H9 (cell line): ENCODE measurements at regions not wholly inside any gene's neighbourhood (a gene's known extent, or its start where the extent isn't known, plus 50 kb on each side); places are given as distances from the start of the nearest gene placed in this dataset.

Experiments used
- DNase-seq: peaks from one replicate; pipeline ENCODE4 v3.0.0-alpha.2; 2017
- H2AFZ ChIP-seq: one replicate; pipeline ENCODE4 v1.6.1; 2013; ENCODE audit warnings: mild to moderate bottlenecking, low read length, control low read depth, moderate library complexity
- H2AK5ac ChIP-seq: 2 replicates; pipeline ENCODE4 v1.6.1; 2013; ENCODE audit warnings: low read length, control low read depth, mixed read lengths; ENCODE audit not compliant: insufficient read length
- H2BK120ac ChIP-seq: one replicate; pipeline ENCODE4 v1.6.1; 2013; ENCODE audit warnings: low read depth, mild to moderate bottlenecking, low read length, control low read depth, inconsistent platforms; ENCODE audit not compliant: poor library complexity, severe bottlenecking
- H2BK12ac ChIP-seq: 2 replicates; pipeline ENCODE4 v1.6.1; 2013; ENCODE audit warnings: low read length, control low read depth, mixed read lengths, low read depth; ENCODE audit not compliant: insufficient read length
- H2BK15ac ChIP-seq: 2 replicates; pipeline ENCODE4 v1.6.1; 2013; ENCODE audit warnings: low read depth, low read length, control low read depth
- H2BK20ac ChIP-seq: one replicate; pipeline ENCODE4 v1.6.1; 2013; ENCODE audit warnings: low read depth, mild to moderate bottlenecking, low read length, control low read depth, inconsistent platforms; ENCODE audit not compliant: poor library complexity, severe bottlenecking
- H2BK5ac ChIP-seq: 2 replicates; pipeline ENCODE4 v1.6.1; 2013; ENCODE audit warnings: low read length, control low read depth, mixed read lengths; ENCODE audit not compliant: insufficient read length
- H3K14ac ChIP-seq: 2 replicates; pipeline ENCODE4 v1.6.1; 2013; ENCODE audit warnings: low read length, control low read depth; ENCODE audit not compliant: insufficient read depth
- H3K18ac ChIP-seq: 2 replicates; pipeline ENCODE4 v1.6.1; 2013; ENCODE audit warnings: low read depth, mild to moderate bottlenecking, mixed read lengths, low read length, control low read depth; ENCODE audit not compliant: insufficient read length
- H3K23ac ChIP-seq: 2 replicates; pipeline ENCODE4 v1.6.1; 2013; ENCODE audit warnings: low read length, control low read depth, mixed read lengths, low read depth; ENCODE audit not compliant: insufficient read length
- H3K23me2 ChIP-seq: 2 replicates; pipeline ENCODE4 v1.6.1; 2013; ENCODE audit warnings: low read depth, mild to moderate bottlenecking, mixed read lengths, low read length, control low read depth; ENCODE audit not compliant: insufficient read length, poor library complexity, severe bottlenecking
- H3K27ac ChIP-seq: 2 replicates; pipeline ENCODE4 v1.5.1; 2013; ENCODE audit warnings: low read length, control low read depth, mixed read lengths, low read depth; ENCODE audit not compliant: insufficient read length
- H3K27me3 ChIP-seq: 2 replicates; pipeline ENCODE4 v1.6.1; 2013; ENCODE audit warnings: low read length, control low read depth, inconsistent platforms; ENCODE audit not compliant: insufficient read depth
- H3K4ac ChIP-seq: 2 replicates; pipeline ENCODE4 v1.6.1; 2013; ENCODE audit warnings: low read depth, mild to moderate bottlenecking, control low read depth, inconsistent platforms, low read length, moderate library complexity
- H3K4me1 ChIP-seq: 2 replicates; pipeline ENCODE4 v1.6.1; 2013; ENCODE audit warnings: low read length, control low read depth, inconsistent platforms; ENCODE audit not compliant: insufficient read depth
- H3K4me2 ChIP-seq: 2 replicates; pipeline ENCODE4 v1.6.1; 2013; ENCODE audit warnings: low read length, control low read depth, mixed read lengths; ENCODE audit not compliant: insufficient read length, insufficient read depth
- H3K56ac ChIP-seq: 2 replicates; pipeline ENCODE4 v1.6.1; 2013; ENCODE audit warnings: low read depth, mild to moderate bottlenecking, mixed read lengths, low read length, control low read depth; ENCODE audit not compliant: insufficient read length
- H3K79me1 ChIP-seq: 2 replicates; pipeline ENCODE4 v1.6.1; 2013; ENCODE audit warnings: low read depth, mild to moderate bottlenecking, moderate library complexity, low read length, control low read depth, inconsistent platforms; ENCODE audit not compliant: insufficient read depth, poor library complexity, severe bottlenecking
- H3K79me2 ChIP-seq: 2 replicates; pipeline ENCODE4 v1.6.1; 2013; ENCODE audit warnings: low read length, control low read depth, inconsistent platforms; ENCODE audit not compliant: insufficient read depth
- H3K9ac ChIP-seq: 2 replicates; pipeline ENCODE4 v1.6.1; 2013; ENCODE audit warnings: low read length, control low read depth, mixed read lengths; ENCODE audit not compliant: insufficient read length; ENCODE audit errors: extremely low read depth
- H3K9me3 ChIP-seq: one replicate; pipeline ENCODE4 v1.6.1; 2013; ENCODE audit warnings: low read depth, low read length, inconsistent platforms; ENCODE audit not compliant: control insufficient read depth
- H3T11ph ChIP-seq: one replicate; pipeline ENCODE4 v1.6.1; 2013; ENCODE audit warnings: mild to moderate bottlenecking, low read length, control low read depth, inconsistent platforms
- H4K20me1 ChIP-seq: one replicate; pipeline ENCODE4 v1.6.1; 2013; ENCODE audit not compliant: control insufficient read depth, insufficient read length, insufficient read depth
- H4K5ac ChIP-seq: 2 replicates; pipeline ENCODE4 v1.6.1; 2013; ENCODE audit warnings: low read depth, mild to moderate bottlenecking, mixed read lengths, low read length, control low read depth; ENCODE audit not compliant: insufficient read length
- H4K8ac ChIP-seq: replicated peaks from 2 replicates; pipeline ENCODE4 v1.6.1; 2013; ENCODE audit warnings: low read length, control low read depth, mixed read lengths, low read depth; ENCODE audit not compliant: insufficient read length
- H4K91ac ChIP-seq: 2 replicates; pipeline ENCODE4 v1.6.1; 2013; ENCODE audit warnings: low read depth, mild to moderate bottlenecking, moderate library complexity, mixed read lengths, low read length, control low read depth; ENCODE audit not compliant: insufficient read length
- H3K27ac Mint-ChIP-seq, 3 experiments: 2 replicates in 2 of 3; 3 replicates in 1 of 3; pipeline ENCODE4 v1.8.0; 2020 to 2021; ENCODE audit warnings: mixed read lengths in 3 of 3, mild to moderate bottlenecking in 1 of 3, moderate library complexity in 1 of 3
- H3K27me3 Mint-ChIP-seq: 2 replicates; pipeline ENCODE4 v1.8.0; 2021; ENCODE audit warnings: low read depth, mild to moderate bottlenecking, moderate library complexity, mixed read lengths
- H3K36me3 Mint-ChIP-seq, 3 experiments: 2 replicates in 2 of 3; 3 replicates in 1 of 3; pipeline ENCODE4 v1.8.0; 2020 to 2021; ENCODE audit warnings: low read depth in 3 of 3, mixed read lengths in 3 of 3; ENCODE audit not compliant: insufficient read depth in 1 of 3
- H3K4me1 Mint-ChIP-seq, 2 experiments: 2 replicates each; pipeline ENCODE4 v1.8.0; 2020; ENCODE audit warnings: mixed read lengths in 2 of 2
- H3K4me3 Mint-ChIP-seq, 2 experiments: 2 replicates in 1 of 2; 3 replicates in 1 of 2; pipeline ENCODE4 v1.8.0; 2020 to 2021; ENCODE audit warnings: mild to moderate bottlenecking in 2 of 2, mixed read lengths in 2 of 2, moderate library complexity in 1 of 2
- H3K9me3 Mint-ChIP-seq, 2 experiments: 2 replicates in 1 of 2; 3 replicates in 1 of 2; pipeline ENCODE4 v1.8.0; 2020; ENCODE audit warnings: mild to moderate bottlenecking in 2 of 2, mixed read lengths in 2 of 2, moderate library complexity in 1 of 2
- CTCF ChIP-seq: fragments of 200-600 bp; sonication (generic); conservative IDR thresholded peaks from 3 replicates; pipeline ENCODE4 v1.8.0; 2021; ENCODE audit warnings: antibody characterized with exemption, mild to moderate bottlenecking
- WGBS: extraction: QIAGEN DNeasy Blood & Tissue Kit; methylation state at CpG from one replicate; pipeline ENCODE4 v1.1.7; 2013; ENCODE audit warnings: missing lambda C conversion rate, low lambda C conversion rate, mixed read lengths; ENCODE audit not compliant: insufficient read length; ENCODE audit errors: extremely low coverage; 5-methylcytosine and 5-hydroxymethylcytosine counted together

- H3K14ac ChIP-seq = no peak overlapping the region; the same call in 1 of the 2 replicates
- H3K23ac ChIP-seq = no peak overlapping the region
- peaks cover 0 to 6% of the 10 kb centered on the region in 2 experiments; a peak in 3 of 5 replicates for H3K9me3 Mint-ChIP-seq
- H3T11ph ChIP-seq = no peak overlapping the region
- no peak overlapping the region for H4K8ac ChIP-seq
- H3K4ac ChIP-seq = no peak overlapping the region
- H3K23me2 ChIP-seq = no peaks in the 10 kb centered on the region
- no peak overlapping the region for H2AK5ac ChIP-seq
- no peak overlapping the region for H3K4me3 Mint-ChIP-seq
- H3K4me2 ChIP-seq = no peak overlapping the region
- H2BK20ac ChIP-seq = no peak overlapping the region
- no peaks in the 10 kb centered on the region for H4K20me1 ChIP-seq
- no peaks in the 10 kb centered on the region for H3K79me1 ChIP-seq
- no peak overlapping the region for H3K9ac ChIP-seq
- no peak overlapping the region for H3K56ac ChIP-seq
- peaks cover 0 to 1% (median 0%) of the 10 kb centered on the region in 3 experiments; a peak in 1 of 7 replicates for H3K36me3 Mint-ChIP-seq
- no peak overlapping the region for H3K27ac ChIP-seq
- no peaks in the 10 kb centered on the region for H3K79me2 ChIP-seq
- no CpG with 5 or more reads among the region's 15 CpGs for WGBS
- H3K27me3 ChIP-seq = no peaks in the 10 kb centered on the region
- DNase-seq = no peak
- no peak overlapping the region for H4K91ac ChIP-seq
- no peak overlapping the region for H3K27ac Mint-ChIP-seq
- no peak overlapping the region for H2BK12ac ChIP-seq
- H3K4me1 Mint-ChIP-seq = peaks cover 3 to 9% of the 10 kb centered on the region in 2 experiments; a peak in 3 of 4 replicates
- H3K4me1 ChIP-seq = no peaks in the 10 kb centered on the region
- H2BK15ac ChIP-seq = no peak overlapping the region
- H2AFZ ChIP-seq = no peak overlapping the region
- no peak for TF ChIP-seq CTCF
- H2BK5ac ChIP-seq = no peak overlapping the region
- no peaks in the 10 kb centered on the region for H3K9me3 ChIP-seq
- no peak overlapping the region for H4K5ac ChIP-seq
- no peak overlapping the region for H2BK120ac ChIP-seq
- H3K18ac ChIP-seq = no peak overlapping the region
- H3K27me3 Mint-ChIP-seq = peaks cover 14% of the 10 kb centered on the region
Observed at GRCh38 chr22:49142296-49142695, 685.4 kb downstream of the BRD1 start.
